ENCODE measurements at regions not wholly inside any gene's neighbourhood (a gene's known extent, or its start where the extent isn't known, plus 50 kb on each side); places are given as distances from the start of the nearest gene placed in this dataset.
A peak's percentile ranks its signal among the peaks of the same experiment; 100 is the strongest.

GRCh38 chr13:78139765-78140164 is 221.1 kb upstream of the EDNRB start:
- DNase-seq (ENCODE audit: low read depth) = no peak
- TF ChIP-seq CTCF (IDR thresholded peaks at IDR 0.05; ENCODE audit: control insufficient read depth, extremely low read depth, insufficient read depth) = no peak

DNA sequence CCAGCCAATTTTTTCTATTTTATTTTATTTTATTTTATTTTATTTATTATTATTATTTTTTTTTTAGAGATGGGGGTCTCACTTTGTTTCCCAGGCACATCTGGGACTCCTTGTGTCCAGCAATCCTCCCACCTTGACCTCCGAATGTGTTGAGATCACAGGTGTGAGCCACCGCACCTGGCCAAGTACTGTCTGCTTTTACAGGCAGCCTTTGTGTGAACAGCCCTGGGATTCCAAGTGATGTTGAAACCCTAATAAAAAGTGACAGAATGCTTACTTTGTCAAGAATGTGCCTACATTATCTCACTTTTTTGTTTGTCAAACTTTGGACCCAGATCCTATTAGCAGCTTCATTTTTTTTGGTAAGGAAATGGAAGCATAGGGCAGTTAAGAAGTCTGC is 220.1 kb upstream of the EDNRB start:
- TF ChIP-seq CTCF (IDR thresholded peaks at IDR 0.05; ENCODE audit: control insufficient read depth, extremely low read depth, insufficient read depth) = no peak
- no peak for DNase-seq (ENCODE audit: low read depth)
- no peak overlapping the region for H3K4me3 ChIP-seq (ENCODE audit: low read depth, low read length)

More at GRCh38 chr13:78139765-78140164, 221.1 kb upstream of the EDNRB start:
- no peak overlapping the region for H3K4me3 ChIP-seq (ENCODE audit: low read depth, low read length)

GRCh38 chr13:78137404-78138142 is 218.9 kb upstream of the EDNRB start:
- no peak overlapping the region for H3K4me3 ChIP-seq (ENCODE audit: low read depth, low read length)
- peak; percentile 25 for DNase-seq (ENCODE audit: low read depth)
- TF ChIP-seq CTCF (IDR thresholded peaks at IDR 0.05; ENCODE audit: control insufficient read depth, extremely low read depth, insufficient read depth) = peak; percentile 70

DNA sequence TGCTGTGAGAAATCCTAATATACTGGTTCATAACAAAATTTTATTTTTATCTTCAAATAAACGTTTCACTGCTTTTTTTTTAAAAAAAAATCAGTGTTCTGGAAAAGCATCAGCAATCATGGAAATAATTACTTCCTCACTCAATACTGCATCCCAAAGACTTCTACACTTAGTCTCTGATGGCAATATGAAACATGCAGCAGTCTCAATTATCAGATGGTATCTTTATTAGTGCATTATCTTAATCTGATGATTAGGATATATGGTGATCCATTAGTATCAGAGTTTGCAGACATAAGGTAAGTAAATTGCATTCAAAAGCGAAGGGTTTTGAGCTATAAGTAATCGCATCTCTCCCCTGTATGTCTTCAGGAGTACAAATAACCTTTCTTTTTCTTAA is 218.3 kb upstream of the EDNRB start:
- no peak for TF ChIP-seq CTCF (IDR thresholded peaks at IDR 0.05; ENCODE audit: control insufficient read depth, extremely low read depth, insufficient read depth)

DNA sequence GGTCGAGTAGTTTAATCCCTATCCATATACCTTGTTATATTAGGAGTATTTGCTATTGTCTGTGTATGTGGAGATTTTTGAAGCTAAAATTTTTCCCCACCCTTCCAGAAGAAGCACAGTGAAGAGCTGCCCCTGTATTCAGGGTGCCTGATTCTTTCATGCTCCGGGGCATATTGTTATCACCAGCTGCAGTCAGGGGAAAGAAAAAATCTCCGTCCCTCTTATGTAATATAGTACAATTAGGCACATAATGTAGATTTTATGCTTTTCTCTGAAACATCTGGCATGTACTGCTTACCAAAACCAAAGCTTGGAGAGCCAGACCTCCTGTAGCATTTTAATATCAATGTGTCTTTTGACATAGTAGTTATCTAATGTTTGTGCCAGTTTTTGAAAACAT is 214.9 kb upstream of the EDNRB start:
- no peak for TF ChIP-seq CTCF (IDR thresholded peaks at IDR 0.05; ENCODE audit: control insufficient read depth, extremely low read depth, insufficient read depth)
- H3K4me3 ChIP-seq (ENCODE audit: low read depth, low read length) = no peak overlapping the region
- DNase-seq (ENCODE audit: low read depth) = no peak

More for the DNA sequence above, 218.3 kb upstream of the EDNRB start:
- no peak for DNase-seq (ENCODE audit: low read depth)
- no peak overlapping the region for H3K4me3 ChIP-seq (ENCODE audit: low read depth, low read length)

- no peak overlapping the region for H3K4me3 ChIP-seq (ENCODE audit: low read depth, low read length)
- peak; percentile 24; the same call in 1 of the 2 replicates for TF ChIP-seq CTCF (IDR thresholded peaks at IDR 0.05; ENCODE audit: control insufficient read depth, extremely low read depth, insufficient read depth)
- DNase-seq (ENCODE audit: low read depth) = no peak
Measured at GRCh38 chr13:78131811-78132210, 213.2 kb upstream of the EDNRB start.

GRCh38 chr13:78131346-78131745 is 212.7 kb upstream of the EDNRB start:
- no peak for DNase-seq (ENCODE audit: low read depth)
- H3K4me3 ChIP-seq (ENCODE audit: low read depth, low read length) = no peak overlapping the region
- TF ChIP-seq CTCF (IDR thresholded peaks at IDR 0.05; ENCODE audit: control insufficient read depth, extremely low read depth, insufficient read depth) = no peak

Data from LNCaP clone FGC (cell line).